IMR-90 (cell line): ENCODE measurements at regions not wholly inside any gene's neighbourhood (a gene's known extent, or its start where the extent isn't known, plus 50 kb on each side); places are given as distances from the start of the nearest gene placed in this dataset.

Experiments used
- ATAC-seq: fragments of 200-7000 bp; cut with Tn5 transposase; 2 replicates; pipeline ENCODE4 v1.9.1; 2020; ENCODE audit warnings: low read depth, mild to moderate bottlenecking, moderate library complexity
- BruUV-seq: library from RNA; stranded (reverse); fragments of 400-500 nt; replicated peaks from 2 replicates; lab custom pipeline; 2021; lab: Mats Ljungman, UMichigan
- CTCF ChIA-PET: fragments of 300-600 bp; formaldehyde crosslinking; extraction: SDS; loops from one replicate; lab custom pipeline; 2021; ENCODE audit warnings: antibody characterized with exemption; lab: Yijun Ruan, JAX
- POLR2A ChIA-PET: fragments of 300-600 bp; sonication (Branson Sonifier 250); formaldehyde crosslinking; loops from one replicate; lab custom pipeline; 2022; ENCODE audit warnings: antibody characterized with exemption; ENCODE audit not compliant: unreplicated experiment; lab: Charles Lee
- DNase-seq: peaks from one replicate; pipeline ENCODE4 v3.0.0; 2013
- H2AFZ ChIP-seq: replicated peaks from 2 replicates; pipeline ENCODE3; 2013; ENCODE audit warnings: low read length, mild to moderate bottlenecking; ENCODE audit not compliant: poor library complexity
- H2AK5ac ChIP-seq: 2 replicates; pipeline ENCODE4 v1.6.1; 2013; ENCODE audit warnings: low read depth, low read length, inconsistent platforms
- H2AK9ac ChIP-seq: replicated peaks from 2 replicates; pipeline ENCODE3; 2013; ENCODE audit warnings: mild to moderate bottlenecking, low read depth, low read length, moderate library complexity; ENCODE audit not compliant: poor library complexity
- H2BK120ac ChIP-seq: 2 replicates; pipeline ENCODE4 v1.6.1; 2013; ENCODE audit warnings: low read depth, low read length, inconsistent platforms
- H2BK15ac ChIP-seq: 3 replicates; pipeline ENCODE4 v1.6.1; 2013; ENCODE audit warnings: low read depth, low read length, inconsistent platforms
- H2BK20ac ChIP-seq: 2 replicates; pipeline ENCODE4 v1.6.1; 2013; ENCODE audit warnings: low read depth, mild to moderate bottlenecking, inconsistent platforms, low read length, moderate library complexity
- H2BK5ac ChIP-seq: 2 replicates; pipeline ENCODE4 v1.6.1; 2013; ENCODE audit warnings: mild to moderate bottlenecking, low read depth, low read length, inconsistent platforms; ENCODE audit not compliant: poor library complexity, severe bottlenecking
- H3K14ac ChIP-seq: replicated peaks from 2 replicates; pipeline ENCODE4 v1.6.1; 2013; ENCODE audit warnings: low read depth, low read length, inconsistent platforms
- H3K18ac ChIP-seq: 2 replicates; pipeline ENCODE4 v1.6.1; 2013; ENCODE audit warnings: low read depth, low read length, control low read depth
- H3K23ac ChIP-seq: 2 replicates; pipeline ENCODE4 v1.6.1; 2013; ENCODE audit warnings: low read depth, low read length, inconsistent platforms
- H3K27ac ChIP-seq: 2 replicates; pipeline ENCODE4 v1.5.1; 2013; ENCODE audit warnings: mild to moderate bottlenecking, control low read depth, low read length; ENCODE audit not compliant: insufficient read depth
- H3K27me3 ChIP-seq: 2 replicates; pipeline ENCODE4 v1.6.1; 2013; ENCODE audit warnings: low read length; ENCODE audit not compliant: control insufficient read depth, insufficient read depth
- H3K36me3 ChIP-seq: 2 replicates; pipeline ENCODE4 v1.6.1; 2013; ENCODE audit warnings: low read length, mixed read lengths; ENCODE audit not compliant: control insufficient read depth, insufficient read depth
- H3K4ac ChIP-seq: 2 replicates; pipeline ENCODE4 v1.6.1; 2013; ENCODE audit warnings: low read depth, low read length, inconsistent platforms
- H3K4me1 ChIP-seq: 2 replicates; pipeline ENCODE4 v1.6.1; 2013; ENCODE audit warnings: low read length, mixed read lengths; ENCODE audit not compliant: control insufficient read depth, insufficient read depth
- H3K4me2 ChIP-seq: 2 replicates; pipeline ENCODE4 v1.6.1; 2013; ENCODE audit warnings: low read depth, mild to moderate bottlenecking, control low read depth, low read length, moderate library complexity
- H3K4me3 ChIP-seq: 2 replicates; pipeline ENCODE4 v1.5.1; 2013; ENCODE audit warnings: low read depth, mild to moderate bottlenecking, control low read depth, low read length, moderate library complexity; ENCODE audit not compliant: insufficient read depth
- H3K56ac ChIP-seq: 2 replicates; pipeline ENCODE4 v1.6.1; 2013; ENCODE audit warnings: low read length, inconsistent platforms; ENCODE audit not compliant: insufficient read depth; ENCODE audit errors: extremely low read depth
- H3K79me1 ChIP-seq, 2 experiments: 2 replicates each; pipeline ENCODE4 v1.6.1; 2013; ENCODE audit warnings: low read length in 2 of 2, inconsistent platforms in 1 of 2, low read depth in 1 of 2
- H3K9ac ChIP-seq: 2 replicates; pipeline ENCODE4 v1.6.1; 2013; ENCODE audit warnings: low read depth, low read length, control low read depth
- H3K9me1 ChIP-seq: 2 replicates; pipeline ENCODE4 v1.6.1; 2013; ENCODE audit warnings: low read length, inconsistent platforms; ENCODE audit not compliant: insufficient read depth
- H3K9me3 ChIP-seq: 2 replicates; pipeline ENCODE4 v1.6.1; 2013; ENCODE audit warnings: low read length; ENCODE audit not compliant: control insufficient read depth, insufficient read depth
- H4K20me1 ChIP-seq: 2 replicates; pipeline ENCODE4 v1.6.1; 2013; ENCODE audit warnings: low read length, inconsistent platforms; ENCODE audit not compliant: insufficient read depth
- H4K5ac ChIP-seq: 2 replicates; pipeline ENCODE4 v1.6.1; 2013; ENCODE audit warnings: mild to moderate bottlenecking, low read depth, low read length, control low read depth
- H4K8ac ChIP-seq, 2 experiments: 2 replicates each; pipeline ENCODE4 v1.6.1; 2013; ENCODE audit warnings: low read depth in 2 of 2, low read length in 2 of 2, control low read depth in 1 of 2, inconsistent platforms in 1 of 2
- H4K91ac ChIP-seq: 2 replicates; pipeline ENCODE4 v1.6.1; 2013; ENCODE audit warnings: low read depth, low read length, inconsistent platforms; ENCODE audit not compliant: insufficient read depth
- BHLHE40 ChIP-seq: fragments of 150-350 bp; IDR thresholded peaks from 2 replicates; pipeline ENCODE4 v1.6.1; 2016; ENCODE audit warnings: mild to moderate bottlenecking, low read depth, low read length
- CEBPB ChIP-seq: IDR thresholded peaks from 2 replicates; pipeline ENCODE4 v1.6.1; 2012; ENCODE audit warnings: low read depth, low read length, improper control_type of control experiment
- CHD1 ChIP-seq: IDR thresholded peaks from 2 replicates; pipeline ENCODE4 v1.6.1; 2012; ENCODE audit warnings: low read depth, low read length, improper control_type of control experiment
- CTCF ChIP-seq: conservative IDR thresholded peaks from 2 replicates; pipeline ENCODE4 v1.5.1; 2012; ENCODE audit warnings: mild to moderate bottlenecking, low read depth, low read length, improper control_type of control experiment
- ELK1 ChIP-seq: fragments of 150-350 bp; IDR thresholded peaks from 2 replicates; pipeline ENCODE4 v1.6.1; 2016; ENCODE audit warnings: low read depth, mild to moderate bottlenecking, low read length, moderate library complexity, borderline replicate concordance
- FOS ChIP-seq: fragments of 150-350 bp; IDR thresholded peaks from 2 replicates; pipeline ENCODE4 v1.6.1; 2016; ENCODE audit warnings: low read depth, low read length
- MAFK ChIP-seq: IDR thresholded peaks from 2 replicates; pipeline ENCODE4 v1.6.1; 2012; ENCODE audit warnings: low read depth, low read length, improper control_type of control experiment
- MAZ ChIP-seq: IDR thresholded peaks from 2 replicates; pipeline ENCODE4 v1.6.1; 2012; ENCODE audit warnings: low read depth, mild to moderate bottlenecking, low read length, improper control_type of control experiment, moderate library complexity, borderline replicate concordance
- MXI1 ChIP-seq: IDR thresholded peaks from 2 replicates; pipeline ENCODE4 v1.6.1; 2012; ENCODE audit warnings: low read depth, mild to moderate bottlenecking, low read length, moderate library complexity, borderline replicate concordance
- NFE2L2 ChIP-seq: fragments of 150-350 bp; IDR thresholded peaks from 2 replicates; pipeline ENCODE4 v1.6.1; 2016; ENCODE audit warnings: low read depth, mild to moderate bottlenecking, low read length
- POLR2A ChIP-seq: IDR thresholded peaks from 2 replicates; pipeline ENCODE4 v1.6.1; 2012; ENCODE audit warnings: mild to moderate bottlenecking, low read depth, low read length
- RAD21 ChIP-seq: IDR thresholded peaks from 2 replicates; pipeline ENCODE4 v1.6.1; 2012; ENCODE audit warnings: low read length, improper control_type of control experiment
- RCOR1 ChIP-seq: IDR thresholded peaks from 2 replicates; pipeline ENCODE4 v1.6.1; 2012; ENCODE audit warnings: mild to moderate bottlenecking, low read length, improper control_type of control experiment; ENCODE audit not compliant: insufficient replicate concordance
- RFX5 ChIP-seq: IDR thresholded peaks from 2 replicates; pipeline ENCODE4 v1.8.0; 2012; ENCODE audit warnings: low read depth, mild to moderate bottlenecking, low read length, moderate library complexity
- SMC3 ChIP-seq: fragments of 150-350 bp; IDR thresholded peaks from 2 replicates; pipeline ENCODE4 v1.6.1; 2016; ENCODE audit warnings: low read depth, mild to moderate bottlenecking, antibody characterized with exemption, low read length, moderate library complexity
- WGBS, 2 experiments: methylation state at CpG; one replicate each; pipeline versions ENCODE4 v1.1.5 to v1.1.7; 2013; ENCODE audit warnings: missing lambda C conversion rate in 2 of 2; ENCODE audit not compliant: insufficient read length in 1 of 2; ENCODE audit errors: extremely low coverage in 2 of 2; 5-methylcytosine and 5-hydroxymethylcytosine counted together
- dilution Hi-C: fragments of 300-500 bp; cut with HindIII; formaldehyde crosslinking; loops from one replicate; pipeline ENCODE4 v1.14.3; 2018; ENCODE audit warnings: low sequenced_read_pairs; ENCODE audit not compliant: unreplicated experiment
- in situ Hi-C: fragments of 300-500 bp; cut with MboI; formaldehyde crosslinking; loops from 3 replicates; pipeline ENCODE4 v1.14.3; 2019; ENCODE audit warnings: low sequenced_read_pairs, inconsistent platforms, mixed read lengths
- intact Hi-C: fragments of 100-400 bp; cut with micrococcal nuclease; formaldehyde crosslinking; loops from 2 replicates; pipeline ENCODE4 v1.10.0; 2022

- Histone ChIP-seq H3K4me1 (no peaks in the 10 kb centered on the region), H4K20me1 (no peaks in the 10 kb centered on the region), H4K91ac (no peak overlapping the region), H3K4me3 (no peak overlapping the region), H3K27me3 (no peaks in the 10 kb centered on the region), H3K9me1 (no peaks in the 10 kb centered on the region), H2BK120ac (no peak overlapping the region), H3K36me3 (no peaks in the 10 kb centered on the region), H3K18ac (no peak overlapping the region), H3K4me2 (no peak overlapping the region), H2BK5ac (no peak overlapping the region), H4K8ac (no peak overlapping the region), H3K4ac (no peak overlapping the region), H2AFZ (no peak overlapping the region), H2BK15ac (no peak overlapping the region), H3K56ac (no peak overlapping the region), H3K27ac (no peak overlapping the region), H2BK20ac (no peak overlapping the region), H3K23ac (no peak overlapping the region), H3K14ac (no peak overlapping the region), H3K79me1 (no peaks in the 10 kb centered on the region), H3K9me3 (peaks cover 18% of the 10 kb centered on the region), H4K5ac (no peak overlapping the region), H2AK9ac (no peak overlapping the region), H3K9ac (no peak overlapping the region), H2AK5ac (no peak overlapping the region)
- no TSS peak for BruUV-seq
- ChIA-PET CTCF (no interaction called here), POLR2A (no interaction called here)
- TF ChIP-seq RFX5: no peak
- no peak for TF ChIP-seq CEBPB
- TF ChIP-seq RAD21: no peak
- TF ChIP-seq NFE2L2: no peak
- TF ChIP-seq ELK1: no peak
- no peak for TF ChIP-seq MXI1
- TF ChIP-seq CTCF: no peak
- no peak for TF ChIP-seq MAZ
- TF ChIP-seq CHD1: no peak
- TF ChIP-seq BHLHE40: no peak
- no peak for TF ChIP-seq POLR2A
- TF ChIP-seq RCOR1: no peak
- no peak for TF ChIP-seq MAFK
- TF ChIP-seq FOS: no peak
- TF ChIP-seq SMC3: no peak
- 14% methylated on average over 2 of the region's 3 CpGs; no CpG with 5 or more reads in 1 of the 2 experiments for WGBS, 2 experiments
- ATAC-seq: no peak
- DNase-seq: no peak
- in situ Hi-C loops: no loop called here
- intact Hi-C loops: no loop called here
- dilution Hi-C loops: no loop called here
Measured at GRCh38 chr5:5581080-5581479, 158.6 kb downstream of the ICE1 start.
